HG03280 (cell line): ENCODE measurements at regions not wholly inside any gene's neighbourhood (a gene's known extent, or its start where the extent isn't known, plus 50 kb on each side); places are given as distances from the start of the nearest gene placed in this dataset.
"Not testable (repeated sequence)": the region's sequence is repeated elsewhere in the genome, so short reads cannot be mapped to it uniquely, and the experiment has no call there.

Experiments
- ATAC-seq: cut with Tn5 transposase; IDR thresholded peaks from one replicate; pipeline ENCODE4 v1.9.1; 2021; ENCODE audit warnings: mild to moderate bottlenecking, moderate library complexity; ENCODE audit not compliant: unreplicated experiment

DNA sequence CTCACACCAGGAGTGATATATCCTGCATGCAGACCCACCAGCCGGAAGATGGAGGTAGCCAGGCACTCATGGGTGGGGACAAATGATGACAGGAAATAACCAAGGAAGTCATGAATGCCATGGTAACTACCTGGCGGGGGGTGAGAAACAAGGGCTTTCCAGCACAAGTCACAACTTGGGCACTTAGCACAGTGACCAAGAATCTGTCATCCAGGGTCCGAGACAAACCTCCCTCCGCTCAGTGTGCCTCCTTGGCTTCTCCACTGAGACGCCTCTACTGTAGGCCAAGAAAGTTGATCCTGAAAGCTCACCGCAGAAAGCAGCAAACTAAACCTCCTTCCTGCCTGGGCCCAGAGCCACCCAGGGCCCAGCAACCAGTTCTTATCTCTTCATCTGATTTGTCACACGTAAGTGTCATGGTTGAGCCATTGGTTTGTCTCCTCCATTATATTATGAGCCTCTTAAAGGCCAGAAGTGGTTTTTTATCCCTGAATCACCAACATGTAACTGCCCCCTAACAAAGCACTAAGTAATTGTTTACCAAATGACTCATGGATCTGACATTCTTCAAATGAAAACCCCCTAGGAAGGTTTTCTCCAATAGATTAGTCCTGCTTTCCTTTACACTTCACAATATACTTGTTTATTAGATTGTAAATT is 84.3 kb upstream of the TAB2 start:
- ATAC-seq: no peak

DNA sequence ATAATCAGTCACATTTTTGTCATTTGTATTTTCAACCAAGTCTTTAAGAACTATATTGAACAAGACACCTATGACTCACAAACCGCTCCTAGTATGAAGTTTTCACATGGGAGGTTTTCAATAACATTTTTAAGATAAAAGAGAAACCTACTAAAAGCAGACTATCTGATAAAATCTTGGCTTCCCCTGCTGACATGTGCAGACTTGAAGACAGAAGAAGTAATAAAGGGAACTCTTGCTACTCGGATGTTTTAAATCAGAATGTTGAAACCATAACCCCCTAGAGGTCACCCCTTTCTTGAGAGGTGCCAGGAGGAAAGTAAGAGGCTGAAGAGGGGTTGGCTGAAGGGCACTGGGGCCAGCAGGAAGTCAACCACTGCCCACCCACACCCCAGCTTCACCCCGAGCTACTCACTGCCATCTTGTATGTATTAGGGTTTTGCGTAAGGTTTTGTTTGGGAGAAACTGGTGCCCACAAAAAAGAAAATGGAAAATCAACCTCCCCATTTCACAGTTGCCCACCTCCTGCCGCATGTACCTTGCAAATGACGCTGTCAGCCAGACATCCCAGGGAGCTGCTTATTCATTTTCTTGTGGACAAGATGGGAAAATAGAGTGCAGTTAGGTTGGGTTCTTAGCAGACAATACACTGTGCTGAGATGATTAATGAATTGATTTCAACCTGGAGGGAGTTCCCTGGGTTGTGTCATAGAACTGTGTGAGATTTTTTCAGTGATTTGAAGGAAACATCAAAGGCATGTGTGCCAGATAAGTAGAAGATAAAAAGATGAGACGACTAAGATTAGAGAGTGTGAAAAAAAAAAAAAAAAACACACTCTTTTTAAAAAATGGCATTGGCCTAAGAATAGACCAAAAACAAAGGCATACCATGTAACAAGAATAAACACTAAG is 83.2 kb upstream of the TAB2 start:
- ATAC-seq: no peak

DNA sequence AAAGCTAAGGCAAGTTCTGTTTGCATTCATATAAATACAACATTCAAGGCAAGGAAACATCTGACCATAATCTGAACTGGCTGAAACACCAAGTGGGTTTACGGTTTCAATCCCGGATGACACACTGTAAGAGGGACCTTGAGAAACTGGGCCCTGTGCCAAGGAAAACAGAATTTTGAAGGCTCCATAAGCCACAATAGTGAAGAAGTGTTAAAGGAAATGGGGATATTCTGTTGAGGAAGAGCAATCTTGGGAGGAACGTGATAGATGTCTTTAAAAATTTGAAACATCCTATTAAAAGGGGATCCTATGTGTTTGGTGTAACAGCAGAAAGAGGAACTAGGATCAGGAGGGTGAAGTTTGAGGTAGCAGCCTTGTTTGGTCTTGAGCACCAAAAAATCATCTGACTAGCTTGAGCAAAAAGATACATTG is 82.4 kb upstream of the TAB2 start:
- peak; percentile 83 for ATAC-seq

DNA sequence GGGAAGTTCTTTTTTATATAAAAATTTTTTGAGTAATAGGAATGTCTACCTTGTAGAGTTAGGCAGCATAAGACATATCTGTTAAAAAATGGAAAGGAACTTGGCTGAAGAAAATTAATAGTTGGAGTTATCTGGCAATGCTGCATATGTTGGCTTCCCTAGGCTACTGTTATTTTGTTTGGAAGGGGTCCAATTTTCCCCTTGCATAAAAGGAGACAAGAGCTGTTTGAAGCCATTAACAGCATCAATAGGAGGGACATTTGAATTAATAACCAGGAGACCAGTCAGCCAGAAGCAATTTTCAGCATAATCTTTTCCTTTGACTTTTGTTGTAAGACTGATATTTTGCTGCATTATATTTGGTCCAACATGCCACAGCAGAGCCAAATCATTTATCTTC is 80.9 kb upstream of the TAB2 start:
- no peak for ATAC-seq

DNA sequence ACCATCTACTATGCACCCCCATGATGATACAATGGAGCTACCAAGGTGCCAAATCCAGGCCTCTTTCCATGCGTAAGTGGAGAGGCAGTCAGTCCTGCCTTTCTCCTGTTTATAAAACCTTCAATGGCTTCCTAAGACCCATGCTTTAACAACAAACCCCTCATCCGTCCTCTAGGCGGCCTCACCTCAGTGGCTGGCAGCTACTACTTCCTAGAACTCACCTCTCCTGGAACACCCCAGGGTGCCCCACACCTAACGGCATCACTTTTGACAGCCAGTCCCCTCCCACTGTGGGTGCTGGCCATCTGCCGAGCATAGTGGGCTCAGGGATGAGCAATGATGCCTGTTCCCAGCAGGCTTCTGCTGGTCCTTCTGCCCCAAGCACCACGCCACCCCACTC is 80.0 kb upstream of the TAB2 start:
- ATAC-seq: no peak

DNA sequence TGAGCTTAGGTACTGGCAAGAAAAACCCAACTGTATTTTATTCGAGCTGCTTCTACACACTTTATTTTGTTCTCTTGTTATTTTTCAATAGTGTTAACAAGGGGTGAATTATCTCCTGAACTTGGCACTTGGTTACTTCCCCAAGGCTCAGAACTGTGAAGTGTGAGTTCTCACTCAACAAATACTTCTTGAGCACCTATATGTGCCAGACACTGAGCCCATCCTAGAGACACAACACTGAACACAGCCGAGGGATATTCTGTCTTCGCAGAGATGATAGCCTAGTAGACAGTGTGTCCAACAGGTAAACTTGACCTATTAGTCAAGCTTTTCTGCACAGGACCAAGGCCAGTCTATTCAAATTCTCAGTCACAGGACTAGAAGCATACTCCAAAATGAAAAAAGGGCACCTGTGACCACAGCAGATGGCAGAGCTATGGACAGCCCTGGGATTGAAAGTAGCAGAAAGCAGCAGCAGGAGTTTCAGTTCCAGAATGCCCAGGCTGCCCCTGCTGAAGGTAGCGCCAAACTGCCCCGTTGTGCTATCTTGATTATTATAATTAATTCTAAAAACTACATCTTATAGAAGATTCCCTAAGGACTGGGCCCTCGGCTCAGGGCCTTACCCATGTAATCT is 77.8 kb upstream of the TAB2 start:
- ATAC-seq: no peak

DNA sequence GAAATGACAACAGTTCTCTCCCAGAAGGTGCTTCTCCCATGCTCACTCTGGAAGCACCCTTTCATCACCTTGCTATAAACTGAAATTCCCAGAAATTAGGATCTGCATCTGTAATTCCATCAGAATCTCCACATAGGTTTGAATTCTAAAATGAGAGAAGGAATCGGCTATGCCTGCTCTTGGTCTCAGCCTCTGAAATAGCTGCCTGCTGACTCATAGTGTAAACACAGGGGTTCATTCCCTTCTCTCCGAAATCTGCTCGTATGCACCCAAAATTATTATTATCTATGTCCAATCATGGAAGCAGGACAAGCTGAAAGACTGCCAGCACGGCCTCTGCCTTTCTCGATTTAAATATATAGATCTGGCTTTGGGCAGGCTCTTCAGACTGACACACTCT is 74.6 kb upstream of the TAB2 start:
- ATAC-seq: no peak

DNA sequence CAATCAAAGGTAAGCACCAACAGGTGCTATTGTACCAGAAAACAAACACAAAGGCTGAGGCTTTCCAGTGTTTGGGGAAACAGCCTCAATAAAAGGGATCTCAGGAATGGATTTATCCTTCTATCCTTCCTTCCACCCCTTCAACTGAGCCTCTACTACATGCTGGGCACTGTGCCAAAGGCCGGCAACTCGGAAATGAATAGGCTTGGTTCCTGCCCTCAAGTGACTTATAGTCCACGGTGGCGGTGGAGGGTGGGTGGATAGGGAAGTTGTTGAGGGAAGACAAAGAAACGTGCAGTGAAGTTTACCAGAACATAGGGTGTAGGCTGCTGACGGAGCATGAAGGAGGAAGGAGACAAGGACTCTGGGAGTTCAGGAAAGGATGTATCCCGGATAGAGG is 73.4 kb upstream of the TAB2 start:
- no peak for ATAC-seq

DNA sequence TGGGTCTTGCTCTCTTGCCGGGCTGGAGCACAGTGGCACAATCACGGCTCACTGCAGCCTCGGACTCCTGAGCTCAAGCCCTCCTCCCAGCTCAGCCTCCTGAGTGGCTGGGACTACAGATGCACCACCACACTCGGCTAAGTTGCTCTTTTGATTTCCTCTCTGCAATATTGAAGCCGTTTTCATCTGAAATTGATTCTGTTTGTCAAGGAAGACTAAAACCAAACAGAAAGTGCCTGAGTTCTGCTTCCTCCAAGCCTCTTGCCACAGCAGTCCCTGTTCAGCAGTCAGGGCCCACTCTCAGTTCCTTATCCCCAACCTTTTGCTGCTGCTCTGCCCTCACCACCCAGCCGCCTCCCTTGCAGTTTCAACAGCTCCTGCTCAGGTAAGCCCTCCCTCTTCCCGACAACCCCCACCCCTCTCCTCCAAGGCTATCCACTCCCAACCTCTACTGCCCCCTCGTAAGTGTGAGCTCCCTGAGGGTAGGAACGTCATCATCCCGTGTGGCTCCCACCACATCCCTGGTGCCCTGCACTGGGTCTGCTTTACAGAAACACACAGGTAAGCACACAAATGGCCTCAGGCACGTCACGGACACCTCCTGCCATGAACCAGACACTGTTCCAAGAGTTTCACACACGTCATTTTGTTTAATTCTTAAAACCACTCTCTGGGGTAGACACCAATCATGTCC is 70.7 kb upstream of the TAB2 start:
- peak; percentile 91 for ATAC-seq

DNA sequence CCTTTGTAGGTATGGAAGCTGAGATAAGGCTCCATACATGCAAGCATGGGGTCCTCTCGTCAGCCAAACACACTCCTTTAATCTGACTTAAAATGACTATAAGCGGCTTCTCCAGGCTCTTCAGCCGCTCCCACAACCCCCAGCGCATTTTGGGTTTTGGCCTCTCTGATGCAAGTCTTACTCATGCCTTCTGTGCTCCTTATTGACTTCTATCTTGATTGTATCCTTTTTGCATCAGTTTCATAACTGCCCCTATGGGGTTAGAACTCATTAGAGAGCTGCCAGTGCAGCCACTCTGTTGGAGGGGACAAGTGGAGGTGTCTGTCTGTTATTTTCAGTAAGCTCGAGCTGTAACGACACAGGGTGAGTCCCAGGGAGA is 70.1 kb upstream of the TAB2 start:
- no peak for ATAC-seq

DNA sequence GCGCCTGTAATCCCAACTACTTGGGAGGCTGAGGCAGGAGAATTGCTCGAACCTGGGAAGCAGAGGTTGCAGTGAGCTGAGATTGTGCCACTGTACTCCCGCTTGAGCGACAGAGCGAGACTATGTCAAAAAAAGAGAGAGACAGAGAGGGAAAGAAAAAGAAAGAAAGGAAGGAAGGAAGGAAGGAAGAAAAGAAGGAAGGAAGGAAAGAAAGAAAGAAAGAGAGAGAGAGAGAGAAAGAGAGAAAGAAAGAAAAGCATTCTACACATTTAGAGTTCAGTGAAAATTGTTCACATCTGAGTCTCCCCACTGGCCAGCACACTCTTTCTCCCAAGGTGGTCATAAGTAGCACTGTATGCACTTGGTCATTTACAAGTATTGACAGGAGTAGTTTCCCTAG is 69.2 kb upstream of the TAB2 start:
- ATAC-seq: not testable (repeated sequence)

DNA sequence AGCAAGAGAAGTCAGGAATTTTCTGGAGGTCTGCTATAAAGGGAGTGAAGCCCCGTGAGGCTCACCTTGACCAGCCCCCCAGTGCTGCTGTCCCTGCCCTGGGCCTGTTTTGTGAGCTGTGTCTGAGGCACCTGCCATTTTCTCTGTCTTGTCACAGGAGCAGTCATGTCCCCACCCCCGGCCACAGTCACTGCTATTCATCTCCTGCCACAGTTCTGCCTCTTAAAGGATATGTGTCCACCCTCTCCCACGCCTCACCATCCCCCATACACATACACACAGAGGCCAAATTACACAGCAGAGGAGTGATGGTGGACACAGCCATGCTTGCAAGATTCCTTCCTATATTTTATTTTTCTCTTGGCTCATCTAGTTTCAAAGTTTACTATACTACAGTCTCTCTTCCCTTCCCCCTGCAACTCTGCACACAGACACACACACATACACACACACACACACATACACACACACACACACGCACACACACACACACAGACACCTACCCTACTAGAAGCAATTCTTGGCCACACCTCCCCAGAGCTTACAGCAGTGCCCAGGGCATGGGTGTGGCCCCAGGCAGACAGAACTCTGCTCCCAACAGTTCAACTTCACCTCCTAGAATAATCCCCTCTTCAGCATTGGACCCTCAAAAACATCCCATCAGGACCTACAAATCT is 68.7 kb upstream of the TAB2 start:
- no peak for ATAC-seq

DNA sequence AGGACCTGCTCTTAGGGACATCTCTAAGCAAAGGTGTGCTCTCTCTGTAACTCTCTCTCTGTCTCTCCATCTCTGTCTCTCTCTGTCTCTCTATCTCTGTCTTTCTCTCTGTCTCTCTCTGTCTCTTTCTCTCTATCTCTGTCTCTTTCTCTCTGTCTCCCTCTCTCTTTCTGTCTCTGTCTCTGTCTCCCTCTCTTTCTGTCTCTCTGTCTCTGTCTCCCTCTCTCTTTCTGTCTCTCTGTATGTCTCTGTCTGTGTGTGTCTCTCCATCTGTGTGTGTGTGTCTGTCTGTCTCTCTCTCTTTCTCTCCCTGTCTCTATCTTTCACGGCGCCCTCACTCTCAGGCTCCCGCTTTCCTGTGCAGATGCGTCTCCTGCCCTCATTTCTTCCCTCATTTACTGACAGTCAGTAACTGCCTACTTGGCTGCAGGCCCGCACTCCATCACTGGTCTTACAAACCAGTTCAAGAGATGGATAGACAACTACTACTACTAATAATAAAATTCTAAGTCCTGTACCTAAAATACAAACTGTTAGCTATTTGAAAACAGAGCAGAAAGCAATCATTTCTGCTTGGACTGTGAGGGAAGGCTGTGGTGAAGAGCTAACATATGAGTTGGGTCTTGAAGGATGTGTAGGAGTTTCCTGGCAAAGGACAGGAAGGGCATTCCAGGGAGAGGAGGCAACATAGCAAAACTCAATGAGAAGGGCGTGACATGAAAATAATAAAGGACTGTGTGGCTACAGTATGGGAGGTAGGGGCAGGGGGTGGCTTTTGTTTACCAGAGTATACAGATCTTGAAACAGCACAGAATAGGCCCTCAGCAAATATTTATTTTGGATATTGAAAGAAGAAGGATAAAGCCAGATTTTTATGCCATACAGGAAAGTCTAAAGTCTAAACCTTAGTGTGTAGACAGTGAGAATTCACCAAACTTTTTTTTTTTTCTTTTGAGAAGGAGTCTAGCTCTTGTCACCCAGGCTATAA is 67.8 kb upstream of the TAB2 start:
- no peak for ATAC-seq

DNA sequence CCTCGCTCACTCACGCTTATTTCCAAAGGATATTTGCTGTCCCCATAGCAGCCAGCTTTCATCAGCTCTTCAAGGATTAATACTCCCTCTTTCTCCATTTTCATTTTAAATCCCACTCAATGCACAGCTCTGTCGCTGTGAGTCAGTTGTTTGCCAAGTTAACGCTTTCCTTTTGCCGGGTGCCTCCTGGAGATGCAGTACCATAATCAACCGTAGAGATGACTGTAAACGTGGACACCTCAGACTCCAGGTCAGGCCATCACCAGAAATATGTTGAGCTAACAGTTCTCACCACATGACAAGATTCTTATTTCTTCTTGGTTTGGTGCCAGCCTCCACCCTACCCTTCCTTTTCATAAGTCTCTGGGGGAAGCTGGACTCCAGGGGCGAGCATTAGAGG is 66.6 kb upstream of the TAB2 start:
- no peak for ATAC-seq

DNA sequence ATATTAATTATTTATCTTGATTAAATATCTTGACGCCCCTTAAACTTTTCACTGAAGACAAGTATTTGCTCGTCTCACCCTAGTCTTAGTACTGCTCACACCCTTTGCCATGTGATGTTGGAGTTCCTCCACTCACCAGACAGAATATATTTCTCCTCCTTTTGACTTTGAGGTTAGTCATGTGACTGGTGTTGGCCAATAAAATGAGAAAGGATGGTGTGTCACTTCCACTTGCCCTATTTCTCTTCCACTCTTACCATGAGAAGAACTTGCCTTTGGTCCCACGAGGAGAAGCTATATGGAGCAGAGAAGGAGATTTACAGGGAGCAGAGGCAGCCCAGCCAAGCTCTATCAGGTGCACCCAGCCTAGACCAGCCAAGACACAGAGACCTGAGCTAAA is 64.9 kb upstream of the TAB2 start:
- ATAC-seq: no peak

DNA sequence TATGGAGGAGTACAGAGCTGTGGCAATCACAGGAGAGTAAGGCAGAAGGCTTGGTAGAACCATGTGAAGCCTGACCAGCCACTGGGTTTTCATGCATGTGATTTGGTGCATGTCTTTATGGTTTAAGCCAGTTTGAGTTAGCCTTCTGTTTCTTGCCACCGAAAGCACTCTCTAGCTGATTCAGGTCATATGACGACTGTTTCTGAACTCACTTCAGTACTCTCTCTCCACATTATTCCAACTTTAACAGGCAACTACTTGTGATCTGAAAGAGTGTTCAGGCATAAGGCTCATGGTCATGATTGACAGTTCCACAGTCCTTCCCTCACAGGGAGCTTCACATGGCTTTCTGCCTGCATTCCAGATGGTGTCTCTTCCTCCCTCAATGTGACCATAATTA is 63.3 kb upstream of the TAB2 start:
- ATAC-seq: peak; percentile 47

DNA sequence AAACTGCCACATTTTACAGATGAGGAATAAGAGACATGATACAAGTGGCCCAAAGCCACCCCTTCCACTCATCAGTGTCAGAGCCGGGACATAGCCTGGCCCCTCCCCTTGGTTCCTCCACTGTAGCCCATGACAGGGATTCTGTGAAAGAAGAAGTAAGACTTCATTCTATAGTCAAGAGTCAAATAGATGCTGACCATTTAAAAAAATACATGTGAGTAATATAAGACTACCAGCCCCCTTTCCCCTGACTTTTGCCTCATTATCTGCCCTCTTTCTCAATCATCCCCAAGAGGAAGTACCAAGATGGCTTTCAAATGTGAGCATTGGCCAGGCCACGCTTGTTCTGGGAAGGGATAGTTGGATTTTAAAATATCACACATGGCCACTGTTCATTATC is 57.8 kb upstream of the TAB2 start:
- no peak for ATAC-seq

DNA sequence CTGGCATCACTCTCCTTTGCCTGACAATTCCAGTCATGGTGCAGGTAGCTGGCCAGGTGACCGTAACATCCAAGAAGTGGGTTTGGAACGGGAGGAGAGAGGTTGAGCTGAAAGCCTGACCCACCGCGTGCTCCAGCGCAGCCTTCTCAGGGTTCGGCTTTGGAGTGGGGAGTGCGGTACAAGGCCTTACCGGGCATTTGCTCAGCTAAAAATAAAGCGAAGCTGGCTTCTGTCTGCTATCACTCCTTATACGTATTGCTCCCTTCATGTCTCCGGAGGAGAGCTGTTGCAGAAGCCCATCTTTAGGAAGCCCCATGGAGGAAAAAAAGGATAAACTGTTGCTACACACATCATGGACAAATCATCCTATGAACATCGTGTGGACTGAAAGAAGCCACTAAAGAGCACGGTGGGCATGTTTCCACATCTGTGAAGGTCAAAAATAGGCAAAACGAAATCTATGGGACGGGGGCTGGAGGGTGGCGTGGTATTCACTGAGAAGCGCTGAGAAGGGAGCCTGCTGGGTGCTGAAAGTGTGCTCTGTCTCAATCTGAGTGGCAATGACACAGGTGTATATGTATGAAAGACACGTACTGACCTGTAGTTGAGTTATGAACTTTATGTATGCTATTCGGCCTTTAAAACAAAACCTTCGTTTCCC is 57.2 kb upstream of the TAB2 start:
- no peak for ATAC-seq

DNA sequence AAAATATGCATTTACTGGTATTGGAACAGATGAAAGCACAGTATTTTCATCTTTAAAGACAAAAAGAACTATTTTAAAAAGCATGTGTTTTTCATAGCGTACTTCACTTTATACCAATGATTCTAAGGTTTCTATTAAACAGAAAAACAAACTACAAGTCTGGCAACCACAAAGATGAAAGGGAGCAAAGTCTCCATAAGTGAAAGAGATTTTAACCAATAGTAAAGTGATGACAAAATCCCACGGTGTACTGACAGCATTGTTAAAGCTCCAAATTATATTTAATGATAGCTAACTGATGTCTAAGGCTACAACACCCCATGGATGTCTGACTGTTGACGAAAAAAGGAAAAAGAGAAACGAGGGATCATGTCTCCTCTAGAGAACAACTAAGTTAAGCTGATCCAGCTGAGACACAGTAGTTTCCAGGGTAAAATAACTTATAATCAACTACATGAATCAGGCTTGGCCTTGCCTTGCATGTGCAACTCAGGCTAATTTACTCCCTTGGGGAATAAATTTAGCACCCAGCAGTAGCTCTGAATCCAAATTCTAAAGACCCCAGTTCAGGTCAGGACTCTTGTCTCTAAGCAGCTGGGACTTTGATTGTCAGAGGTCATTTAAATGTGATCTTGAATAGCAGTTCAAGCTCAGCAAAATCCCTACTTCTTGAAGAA is 56.0 kb upstream of the TAB2 start:
- ATAC-seq: no peak
